NCI-H510A treated with DMSO at 0.1 percent for 48 hours (cell line): ENCODE measurements at regions not wholly inside any gene's neighbourhood (a gene's known extent, or its start where the extent isn't known, plus 50 kb on each side); places are given as distances from the start of the nearest gene placed in this dataset.
"Not testable (repeated sequence)": the region's sequence is repeated elsewhere in the genome, so short reads cannot be mapped to it uniquely, and the experiment has no call there.

Experiments
- DNase-seq: peaks from one replicate; lab custom pipeline; 2025; lab: John Stamatoyannopoulos, UW

DNA sequence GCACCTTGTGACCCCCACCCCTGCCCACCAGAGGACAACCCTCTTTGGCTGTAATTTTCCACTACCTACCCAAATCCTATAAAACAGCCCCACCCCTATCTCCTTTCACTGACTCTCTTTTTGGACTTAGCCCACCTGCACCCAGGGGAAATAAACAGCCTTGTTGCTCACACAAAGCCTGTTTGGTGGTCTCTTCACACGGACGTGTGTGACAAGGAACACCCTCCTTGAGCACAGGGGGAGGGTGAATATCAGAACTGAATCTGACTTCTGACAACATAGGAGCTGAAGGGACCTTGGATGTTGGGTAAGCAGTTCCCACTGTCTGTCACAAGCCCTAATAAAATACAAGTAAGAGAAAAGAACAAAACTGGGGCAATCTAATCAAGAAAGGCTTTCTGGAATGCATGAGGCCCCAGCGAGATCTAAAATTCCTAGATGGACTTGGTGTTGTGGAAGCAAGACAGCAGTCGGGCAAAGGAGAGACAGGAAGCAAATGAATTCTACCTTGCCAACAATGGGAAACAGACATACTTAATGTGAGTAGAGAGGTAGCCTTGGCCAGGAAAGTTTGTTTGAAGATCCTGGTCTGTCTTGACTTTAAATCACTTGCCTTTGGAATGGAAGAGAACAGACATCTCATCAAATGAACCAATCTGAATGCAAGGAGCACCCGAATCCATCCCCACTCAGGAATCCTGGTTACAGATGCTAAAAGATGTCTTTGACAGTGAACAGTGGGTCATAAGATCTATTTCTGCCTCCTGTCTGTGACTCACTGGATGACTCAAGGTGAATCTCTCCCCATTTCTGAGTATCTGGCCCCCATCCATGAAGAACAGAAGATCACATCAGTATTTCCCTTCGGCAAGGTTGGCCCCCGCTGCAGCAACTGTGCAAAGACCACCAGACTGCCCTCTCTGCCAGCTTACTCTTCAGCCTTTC is 53.3 kb downstream of the OLFML3 start:
- no peak for DNase-seq

DNA sequence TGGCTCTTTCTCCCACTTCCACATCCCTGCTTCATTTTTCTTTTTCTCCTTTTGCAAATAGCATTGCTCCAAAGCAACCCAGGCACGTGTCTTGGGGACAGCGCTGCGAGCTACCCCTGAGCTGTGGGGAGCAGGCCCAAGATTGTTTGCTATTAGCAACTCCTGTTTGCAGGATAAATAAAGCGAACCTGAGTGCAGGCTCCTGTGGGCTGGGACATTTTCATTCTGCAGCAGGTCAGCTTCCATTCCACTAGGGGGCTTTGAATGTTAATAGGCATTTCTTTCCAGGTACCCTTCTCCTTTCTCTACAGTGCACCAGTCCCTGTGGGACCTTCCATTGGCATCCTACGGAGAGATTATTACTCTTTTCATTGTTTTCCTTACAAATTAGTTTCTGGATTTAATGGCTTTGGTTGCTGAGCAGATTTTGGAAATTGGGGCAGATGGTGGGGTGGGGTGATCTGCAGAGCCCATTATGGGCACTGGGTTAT is 54.0 kb downstream of the OLFML3 start:
- peak; percentile 8 for DNase-seq

DNA sequence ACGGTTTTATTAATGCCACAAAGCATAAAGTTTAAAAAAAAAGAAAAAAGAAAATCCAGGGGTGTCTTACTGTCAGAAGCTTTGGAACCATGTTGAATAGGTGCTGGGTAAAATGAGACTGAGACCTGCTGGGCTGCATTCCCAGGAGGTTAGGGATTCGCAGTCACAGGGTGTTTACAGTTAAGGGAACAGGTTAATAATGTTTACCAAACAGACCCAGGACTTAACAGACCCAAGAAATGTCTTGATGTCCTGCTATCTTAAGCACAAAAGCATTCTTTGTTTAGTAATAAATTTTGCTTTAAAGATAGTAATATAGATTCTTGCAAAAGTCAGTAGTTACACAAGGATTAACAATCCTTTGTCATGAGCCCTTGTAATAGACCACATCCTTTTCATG is 54.7 kb downstream of the OLFML3 start:
- DNase-seq: no peak

DNA sequence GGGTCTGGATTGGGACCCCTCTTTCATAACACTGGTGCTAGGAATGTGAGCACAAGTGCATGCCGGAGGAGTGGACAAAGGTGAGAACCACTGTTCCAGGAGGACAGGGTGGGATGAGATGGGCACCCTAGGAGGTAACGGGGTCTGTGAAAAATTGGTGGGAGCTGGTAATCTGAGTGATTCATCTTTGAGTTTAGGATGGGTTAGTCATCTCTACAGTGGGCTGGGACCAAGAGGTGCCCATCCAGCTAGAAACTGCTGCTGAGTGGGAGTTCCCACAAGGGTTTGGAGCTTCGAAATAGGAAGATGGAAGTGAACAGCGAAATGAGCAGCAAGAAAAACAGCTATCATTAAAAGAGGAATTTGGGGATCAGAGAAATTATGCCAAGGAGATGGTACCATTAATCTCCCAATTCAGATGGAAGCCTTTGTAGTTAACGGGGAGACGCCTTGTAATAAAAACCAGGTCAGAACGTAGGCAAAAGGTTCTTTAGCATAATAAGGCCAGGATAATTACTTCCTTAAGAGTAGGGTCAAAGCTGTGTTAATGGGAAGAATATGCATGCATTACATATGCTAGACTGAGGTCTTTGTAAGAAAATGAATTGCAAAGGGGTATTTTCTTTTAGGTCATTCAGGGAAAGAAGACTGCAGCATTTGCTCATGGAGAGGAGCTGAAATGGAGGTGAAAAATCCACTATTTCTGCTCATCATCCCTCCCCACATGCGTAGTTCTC is 55.5 kb downstream of the OLFML3 start:
- no peak for DNase-seq

DNA sequence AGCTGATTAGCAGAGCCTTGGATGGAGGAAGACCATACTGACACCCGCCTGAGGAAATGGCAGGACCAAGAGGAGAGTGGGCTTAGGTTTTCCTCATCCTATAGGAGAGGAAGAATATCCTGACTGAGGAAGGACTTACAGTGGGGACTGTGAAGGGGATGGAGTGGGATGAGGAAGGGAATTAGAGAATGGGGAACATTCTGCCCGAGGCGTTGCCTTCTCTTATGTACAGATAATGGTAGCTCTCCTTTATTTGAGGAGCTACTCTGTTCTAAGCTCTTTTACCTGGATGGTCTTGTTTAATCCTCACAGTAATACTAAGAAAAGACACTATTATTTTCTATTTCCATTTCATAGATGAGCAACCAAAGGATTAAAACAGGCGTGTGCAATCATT is 56.0 kb downstream of the OLFML3 start:
- DNase-seq: no peak

DNA sequence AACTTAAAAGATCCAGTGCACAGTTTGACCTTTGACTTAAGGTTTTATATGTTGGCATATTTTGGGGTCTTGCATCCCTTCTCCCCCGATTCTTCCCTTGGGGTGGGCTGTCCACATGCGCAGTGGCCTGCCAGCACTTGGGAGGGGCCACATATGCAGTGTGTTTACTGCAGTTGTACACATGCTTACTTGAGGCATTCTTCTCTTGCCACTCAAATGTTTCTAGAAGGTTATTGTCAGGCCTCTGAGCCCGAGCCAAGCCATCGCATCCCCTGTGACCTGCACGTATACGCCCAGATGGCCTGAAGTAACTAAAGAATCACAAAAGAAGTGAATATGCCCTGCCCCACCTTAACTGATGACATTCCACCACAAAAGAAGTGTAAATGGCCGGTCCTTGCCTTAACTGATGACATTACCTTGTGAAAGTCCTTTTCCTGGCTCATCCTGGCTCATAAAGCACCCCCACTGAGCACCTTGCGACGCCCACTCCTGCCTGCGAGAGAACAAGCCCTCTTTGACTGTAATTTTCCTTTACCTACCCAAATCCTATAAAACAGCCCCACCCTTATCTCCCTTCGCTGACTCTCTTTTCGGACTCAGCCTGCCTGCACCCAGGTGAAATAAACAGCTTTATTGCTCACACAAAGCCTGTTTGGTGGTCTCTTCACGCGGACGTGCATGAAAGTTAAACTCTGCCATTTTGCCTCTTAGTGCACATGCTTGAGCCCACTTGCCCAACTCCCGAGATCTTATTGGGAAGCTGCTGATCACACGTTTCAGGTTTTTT is 57.8 kb downstream of the OLFML3 start:
- not testable (repeated sequence) for DNase-seq

DNA sequence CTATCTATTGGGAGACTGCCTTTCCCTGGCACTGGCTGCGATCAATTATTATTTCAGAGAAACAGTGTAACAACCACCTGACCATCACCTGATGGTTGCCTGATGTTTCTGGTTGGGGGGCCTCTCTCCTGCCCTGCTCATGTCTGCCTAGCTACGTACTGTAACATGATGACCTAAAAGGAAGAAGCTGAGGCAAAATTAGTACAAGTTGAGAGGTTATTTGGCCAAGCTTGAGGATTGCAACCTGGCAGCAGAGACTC is 58.3 kb downstream of the OLFML3 start:
- DNase-seq: no peak

DNA sequence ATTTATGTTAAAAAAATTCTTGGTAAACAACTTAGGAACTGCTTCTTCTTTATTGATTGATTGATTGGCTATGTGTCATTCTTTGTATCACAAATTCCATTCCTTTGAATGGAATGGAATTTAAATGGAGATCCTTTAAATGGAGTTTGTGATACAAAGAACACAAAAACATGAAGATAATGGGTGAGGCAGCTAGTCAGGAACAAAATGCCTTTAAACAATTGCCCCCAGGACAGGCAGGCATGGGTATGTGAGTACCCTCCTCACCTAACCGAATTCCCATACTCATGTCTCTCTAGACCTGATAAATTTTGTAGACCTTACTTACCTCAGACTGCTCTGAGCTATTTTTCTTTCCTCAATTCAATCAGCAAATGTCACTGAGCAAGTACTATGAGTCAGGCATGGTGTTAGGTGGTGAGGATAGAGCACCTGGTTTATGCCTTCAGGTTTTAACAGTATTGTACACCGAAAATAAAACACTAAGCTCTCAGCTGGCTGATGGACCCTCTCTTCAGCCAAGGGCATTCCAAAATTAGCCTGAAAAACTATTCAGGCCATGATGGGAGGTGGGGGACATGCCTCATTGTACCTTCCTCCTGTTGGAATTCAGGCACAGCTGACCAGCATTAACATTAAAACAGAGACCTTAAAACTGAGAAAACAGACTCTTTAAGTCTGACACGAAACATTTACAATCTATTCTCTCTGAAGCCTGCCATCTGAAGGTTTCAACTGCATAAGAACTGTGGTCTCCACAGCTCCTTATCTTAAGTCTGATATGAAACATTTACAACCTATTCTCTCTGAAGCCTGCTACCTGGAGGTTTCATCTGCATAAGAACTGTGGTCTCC is 58.9 kb downstream of the OLFML3 start:
- no peak for DNase-seq
